ENCODE measurements at regions not wholly inside any gene's neighbourhood (a gene's known extent, or its start where the extent isn't known, plus 50 kb on each side); places are given as distances from the start of the nearest gene placed in this dataset.
A peak's percentile ranks its signal among the peaks of the same experiment; 100 is the strongest.

GRCh38 chr10:116792817-116793216 is 50.5 kb upstream of the HSPA12A start:
- Mint-ChIP-seq H3K4me3 (no peak overlapping the region), H3K9me3 (no peaks in the 10 kb centered on the region), H3K36me3 (no peaks in the 10 kb centered on the region), H3K27me3 (peaks cover 38% of the 10 kb centered on the region), H3K4me1 (ENCODE audit: unreplicated experiment) (peaks cover 3% of the 10 kb centered on the region), H3K27ac (no peak overlapping the region)
- TF ChIP-seq CTCF (conservative IDR thresholded peaks at IDR 0.05): no peak
- no peak for DNase-seq (ENCODE audit: extremely low spot score, unreplicated experiment)

GRCh38 chr10:116796469-116796868 is 52.8 kb upstream of the ENO4 start:
- H3K36me3 Mint-ChIP-seq: no peaks in the 10 kb centered on the region

DNA sequence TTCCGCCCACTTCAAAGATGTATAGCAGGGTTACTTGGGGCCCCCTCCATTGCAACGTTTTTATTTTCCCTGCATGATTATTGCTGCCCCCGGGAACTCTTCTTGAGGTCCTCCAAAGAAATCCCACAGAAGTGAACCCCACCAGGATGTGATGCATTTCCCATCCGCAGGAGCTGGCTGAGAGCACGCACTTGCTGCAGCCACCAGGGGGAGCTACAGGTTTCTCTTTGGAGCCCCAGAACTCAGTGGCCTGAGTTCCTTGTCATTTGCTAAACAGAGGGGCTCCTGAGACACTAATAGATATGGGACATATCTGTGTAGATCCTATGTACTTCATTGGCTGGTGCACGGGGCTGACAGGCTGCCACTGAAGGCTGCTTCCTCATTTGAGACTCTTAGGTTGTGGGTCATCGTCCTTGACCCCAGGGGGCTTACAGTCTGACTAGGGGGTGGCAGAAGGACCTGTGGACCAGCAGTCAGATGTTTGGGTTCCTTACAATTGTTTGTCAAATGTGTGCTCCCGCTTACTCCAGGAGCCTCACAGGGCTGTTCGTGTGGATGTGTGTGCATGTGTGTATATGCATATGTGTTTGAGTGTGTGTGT is 52.3 kb upstream of the ENO4 start:
- Mint-ChIP-seq H3K9me3 (no peaks in the 10 kb centered on the region), H3K27ac (no peak overlapping the region), H3K36me3 (no peaks in the 10 kb centered on the region), H3K4me1 (ENCODE audit: unreplicated experiment) (no peaks in the 10 kb centered on the region), H3K27me3 (peaks cover 49% of the 10 kb centered on the region), H3K4me3 (no peak overlapping the region)
- peak; percentile 86 for DNase-seq (ENCODE audit: extremely low spot score, unreplicated experiment)
- peak; percentile 97 for TF ChIP-seq CTCF (conservative IDR thresholded peaks at IDR 0.05)

More at GRCh38 chr10:116796469-116796868, 52.8 kb upstream of the ENO4 start:
- no peak overlapping the region for H3K27ac Mint-ChIP-seq
- no peak for TF ChIP-seq CTCF (conservative IDR thresholded peaks at IDR 0.05)
- no peaks in the 10 kb centered on the region for H3K9me3 Mint-ChIP-seq
- peaks cover 49% of the 10 kb centered on the region for H3K27me3 Mint-ChIP-seq
- H3K4me3 Mint-ChIP-seq: no peak overlapping the region
- no peak for DNase-seq (ENCODE audit: extremely low spot score, unreplicated experiment)
- no peaks in the 10 kb centered on the region for H3K4me1 Mint-ChIP-seq (ENCODE audit: unreplicated experiment)

DNA sequence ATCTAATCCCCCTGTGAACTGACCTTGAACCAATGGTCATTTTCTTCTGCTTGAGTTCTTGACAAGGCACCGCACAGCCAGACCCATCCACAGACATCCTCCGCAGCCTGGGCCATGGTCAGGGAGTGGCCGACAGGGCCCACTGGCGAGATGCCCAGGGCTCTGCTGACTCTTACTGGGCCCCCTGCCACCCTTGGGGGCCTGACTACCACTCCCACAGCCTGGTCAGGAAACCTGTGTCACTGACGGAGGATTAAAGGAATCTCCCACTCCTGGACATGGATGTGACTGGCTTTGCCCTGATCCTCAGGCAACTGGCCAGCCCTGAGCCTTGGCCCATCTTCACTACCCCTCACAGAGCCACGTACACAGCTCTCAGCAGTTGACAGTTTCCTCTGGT is 50.4 kb upstream of the ENO4 start:
- no peaks in the 10 kb centered on the region for H3K36me3 Mint-ChIP-seq
- H3K27me3 Mint-ChIP-seq: peaks cover 51% of the 10 kb centered on the region

More for the DNA sequence above, 50.4 kb upstream of the ENO4 start:
- Mint-ChIP-seq H3K27ac (no peak overlapping the region), H3K4me1 (ENCODE audit: unreplicated experiment) (no peaks in the 10 kb centered on the region), H3K9me3 (no peaks in the 10 kb centered on the region), H3K4me3 (no peak overlapping the region)
- TF ChIP-seq CTCF (conservative IDR thresholded peaks at IDR 0.05): no peak
- no peak for DNase-seq (ENCODE audit: extremely low spot score, unreplicated experiment)
